M059J (cell line): ENCODE measurements at regions not wholly inside any gene's neighbourhood (a gene's known extent, or its start where the extent isn't known, plus 50 kb on each side); places are given as distances from the start of the nearest gene placed in this dataset.
"Not testable (repeated sequence)": the region's sequence is repeated elsewhere in the genome, so short reads cannot be mapped to it uniquely, and the experiment has no call there.

Experiments
- DNase-seq: peaks from one replicate; pipeline ENCODE4 v3.0.0-alpha.2; 2012; ENCODE audit warnings: low read depth

GRCh38 chr16:88200896-88201185 lies 181.9 kb upstream of the ZNF469 start:
- no peak for DNase-seq

DNA sequence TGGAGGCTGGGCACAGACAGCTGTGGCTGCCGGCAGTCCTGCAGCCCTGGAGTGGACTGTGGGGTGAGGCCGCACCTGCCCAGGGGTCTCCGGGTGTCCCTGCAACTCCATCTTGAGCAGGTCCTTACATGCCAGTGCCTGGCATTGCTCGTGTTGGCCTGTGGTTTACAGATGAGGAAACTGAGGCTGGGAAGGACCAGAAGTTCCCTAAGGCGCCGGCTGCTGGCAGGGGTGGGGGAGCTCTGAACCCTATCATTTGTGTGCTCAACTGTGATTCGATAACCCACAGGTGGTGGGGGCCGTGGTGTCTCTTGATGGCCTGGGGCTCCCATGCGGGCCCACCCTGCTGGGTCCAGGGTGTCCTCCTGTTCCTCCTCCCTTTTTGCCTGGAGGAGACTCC lies 181.1 kb upstream of the ZNF469 start:
- not testable (repeated sequence) for DNase-seq

GRCh38 chr16:88202207-88202745 lies 180.5 kb upstream of the ZNF469 start:
- DNase-seq, result no peak

- not testable (repeated sequence) for DNase-seq
Measured at GRCh38 chr16:88202856-88203681, 179.7 kb upstream of the ZNF469 start.

- DNase-seq, result not testable (repeated sequence)
Measured at GRCh38 chr16:88204131-88205110, 178.3 kb upstream of the ZNF469 start.

- DNase-seq, result not testable (repeated sequence)
Measured at GRCh38 chr16:88205482-88205881, 177.3 kb upstream of the ZNF469 start.

- not testable (repeated sequence) for DNase-seq
Measured at GRCh38 chr16:88206006-88206405, 176.8 kb upstream of the ZNF469 start.

DNA sequence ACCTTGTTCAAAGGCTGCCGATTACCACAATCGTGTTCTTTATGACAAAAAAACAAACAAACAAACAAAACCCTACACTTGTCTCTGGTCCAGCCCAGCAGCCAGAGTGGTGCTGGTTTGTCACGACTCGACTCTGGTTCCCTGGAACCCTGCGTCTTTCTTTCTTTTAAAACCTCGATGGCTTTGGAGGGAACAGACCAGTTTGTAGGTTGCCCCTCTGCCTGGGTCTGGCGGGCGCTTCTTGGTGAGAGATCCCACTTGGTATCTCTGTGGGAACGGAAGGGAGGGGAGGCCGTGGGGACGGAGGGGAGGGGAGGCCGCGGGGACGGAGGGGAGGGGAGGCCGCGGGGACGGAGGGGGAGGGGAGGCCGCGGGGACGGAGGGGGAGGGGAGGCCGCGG lies 176.2 kb upstream of the ZNF469 start:
- DNase-seq, result not testable (repeated sequence)

DNA sequence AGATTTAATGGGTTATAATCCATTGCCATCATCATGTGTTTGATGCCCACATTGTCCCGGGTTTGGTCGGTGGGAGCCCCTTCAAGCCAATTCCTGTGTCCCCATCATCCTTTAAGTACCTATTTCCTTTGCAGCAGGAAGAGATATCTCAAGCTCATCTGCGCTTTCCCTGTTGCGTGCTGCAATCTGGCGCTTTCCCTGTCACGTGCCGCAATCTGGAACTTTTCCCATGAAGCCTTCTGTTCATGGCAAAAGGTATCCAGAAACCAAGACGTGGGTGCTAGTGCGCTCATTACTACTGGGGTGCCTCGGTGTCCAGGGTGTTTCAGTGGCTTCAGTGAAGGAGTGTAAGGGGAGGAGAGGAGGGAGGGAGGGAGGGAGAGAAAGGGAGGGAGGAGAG lies 174.6 kb upstream of the ZNF469 start:
- no peak for DNase-seq

DNA sequence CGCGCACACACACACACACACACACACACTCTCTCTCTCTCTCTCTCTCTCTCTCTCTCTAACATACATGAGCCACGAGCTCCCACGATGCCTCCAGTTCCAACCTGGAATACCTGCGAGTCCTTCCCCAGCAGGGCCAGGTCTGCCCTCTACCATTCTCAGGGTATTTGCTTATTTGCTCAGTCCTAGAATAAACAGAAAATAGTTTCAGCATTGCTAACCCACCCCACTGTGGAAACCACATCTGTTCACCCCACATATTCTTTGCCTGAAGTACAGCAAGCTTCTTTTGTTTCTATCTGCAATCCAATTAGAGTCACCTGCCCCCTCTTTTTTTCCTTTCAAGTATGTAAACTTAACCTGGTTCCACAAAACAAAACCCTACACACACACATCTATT lies 174.0 kb upstream of the ZNF469 start:
- peak; percentile 40 for DNase-seq

GRCh38 chr16:88209579-88209978 lies 173.2 kb upstream of the ZNF469 start:
- not testable (repeated sequence) for DNase-seq

- not testable (repeated sequence) for DNase-seq
Measured at GRCh38 chr16:88213937-88214336, 168.8 kb upstream of the ZNF469 start.

- not testable (repeated sequence) for DNase-seq
Measured at GRCh38 chr16:88221001-88221761, 161.6 kb upstream of the ZNF469 start.

DNA sequence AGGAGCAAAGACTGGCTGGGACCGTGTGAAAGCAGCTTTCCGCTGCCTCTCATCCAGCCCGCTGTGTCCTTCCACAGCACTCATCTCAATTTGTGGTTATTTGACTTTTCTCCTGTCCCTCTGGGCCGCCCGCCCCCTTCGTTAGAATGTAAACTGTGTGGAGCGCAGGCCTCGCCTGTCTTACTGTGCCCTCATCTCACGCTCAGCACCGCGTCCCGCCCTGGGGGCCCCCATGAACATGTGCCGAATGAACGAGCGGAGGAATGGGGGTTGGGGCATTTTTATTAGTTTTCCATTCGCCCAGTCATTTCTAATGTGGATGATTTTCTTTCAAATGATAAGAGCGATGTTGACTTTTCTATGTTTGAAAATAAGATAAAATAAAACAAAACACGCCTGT lies 159.1 kb upstream of the ZNF469 start:
- DNase-seq, result not testable (repeated sequence)

GRCh38 chr16:88224131-88224898 lies 158.4 kb upstream of the ZNF469 start:
- not testable (repeated sequence) for DNase-seq

GRCh38 chr16:88225640-88226230 lies 157.0 kb upstream of the ZNF469 start:
- DNase-seq, result not testable (repeated sequence)

DNA sequence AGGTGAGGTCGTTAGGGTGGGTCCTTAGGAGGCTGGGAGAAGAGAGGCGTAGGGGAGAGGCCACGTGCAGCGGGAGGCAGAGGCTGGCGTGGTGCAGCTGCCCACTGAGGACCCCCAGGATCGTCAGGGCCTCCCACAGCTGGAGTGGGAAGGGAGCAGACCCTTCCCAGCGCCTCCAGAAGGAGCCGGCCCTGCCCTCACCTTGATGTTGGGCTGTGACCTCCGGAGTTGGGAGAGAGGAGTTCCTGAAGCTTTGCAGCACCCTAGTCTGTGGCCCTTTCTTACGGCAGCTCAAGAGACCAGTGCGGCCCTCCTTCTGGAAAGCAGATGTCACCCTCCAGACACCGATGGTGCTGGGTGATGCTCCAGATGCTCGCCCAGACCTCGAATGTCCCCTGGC lies 156.5 kb upstream of the ZNF469 start:
- not testable (repeated sequence) for DNase-seq

GRCh38 chr16:88227026-88227721 lies 155.6 kb upstream of the ZNF469 start:
- DNase-seq, result not testable (repeated sequence)

DNA sequence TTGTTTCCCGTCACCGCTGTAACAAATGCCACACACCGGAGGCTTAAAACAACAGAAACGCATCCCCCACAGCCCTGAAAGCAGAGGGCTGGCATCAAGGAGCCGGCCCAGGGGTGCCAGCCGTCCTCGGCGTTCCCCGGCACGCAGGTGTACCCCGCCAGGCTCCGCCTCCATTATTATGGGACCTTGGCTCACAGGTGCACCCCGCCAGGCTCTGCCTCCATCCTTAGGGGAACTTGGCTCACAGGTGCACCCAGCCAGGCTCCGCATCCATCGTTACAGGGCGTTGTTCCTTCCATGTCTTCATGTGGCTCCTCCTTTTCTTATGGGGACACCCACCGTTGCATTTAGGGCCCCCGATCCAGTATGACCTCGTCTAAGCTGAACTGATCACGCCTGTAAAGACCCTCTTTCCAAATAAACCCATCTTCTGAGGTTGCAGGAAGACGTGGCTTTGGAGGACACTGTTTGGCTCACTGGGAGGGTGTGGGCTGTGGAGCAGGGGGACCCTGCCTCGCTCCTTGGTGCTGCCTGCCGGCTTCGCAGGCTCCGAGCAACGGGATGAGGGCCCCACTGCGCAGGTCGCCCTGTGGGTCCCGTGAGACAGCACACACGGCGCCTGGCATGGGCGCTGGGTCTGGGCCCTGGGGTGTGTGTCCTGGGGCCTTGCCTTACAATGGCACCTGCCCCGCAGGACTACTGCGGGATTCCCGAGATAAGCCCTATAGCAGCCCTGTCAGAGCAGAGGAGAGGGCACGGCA lies 154.9 kb upstream of the ZNF469 start:
- DNase-seq, result not testable (repeated sequence)
